Embryonic facial prominence (tissue), 1 donor: ENCODE measurements at regions not wholly inside any gene's neighbourhood (a gene's known extent, or its start where the extent isn't known, plus 50 kb on each side); places are given as distances from the start of the nearest gene placed in this dataset.
"Not testable (repeated sequence)": the region's sequence is repeated elsewhere in the genome, so short reads cannot be mapped to it uniquely, and the experiment has no call there.

Experiments used
- DNase-seq: peaks from one replicate; pipeline ENCODE4 v3.0.0-alpha.2; 2016; ENCODE audit errors: extremely low spot score

- DNase-seq, result not testable (repeated sequence)
Observed at GRCh38 chr13:87336346-87336889, 334.8 kb upstream of the SLITRK5 start.

GRCh38 chr13:87344176-87344575 lies 327.0 kb upstream of the SLITRK5 start:
- DNase-seq, result no peak

- DNase-seq, result no peak
Observed at GRCh38 chr13:87355451-87355850, 315.7 kb upstream of the SLITRK5 start.

- no peak for DNase-seq
Observed at GRCh38 chr13:87356314-87356713, 314.9 kb upstream of the SLITRK5 start.

- no peak for DNase-seq
Observed at GRCh38 chr13:87358319-87358718, 312.9 kb upstream of the SLITRK5 start.

- DNase-seq, result no peak
Observed at GRCh38 chr13:87361216-87361615, 310.0 kb upstream of the SLITRK5 start.

GRCh38 chr13:87368639-87369038 lies 302.5 kb upstream of the SLITRK5 start:
- DNase-seq, result no peak

GRCh38 chr13:87376081-87376480 lies 295.1 kb upstream of the SLITRK5 start:
- no peak for DNase-seq

GRCh38 chr13:87384099-87384498 lies 287.1 kb upstream of the SLITRK5 start:
- DNase-seq, result no peak

- DNase-seq, result no peak
Observed at GRCh38 chr13:87393358-87393757, 277.8 kb upstream of the SLITRK5 start.

- DNase-seq, result no peak
Observed at GRCh38 chr13:87398047-87398446, 273.1 kb upstream of the SLITRK5 start.

GRCh38 chr13:87403748-87404432 lies 267.3 kb upstream of the SLITRK5 start:
- DNase-seq, result no peak

GRCh38 chr13:87426742-87427141 lies 244.4 kb upstream of the SLITRK5 start:
- no peak for DNase-seq

GRCh38 chr13:87444135-87444534 lies 227.0 kb upstream of the SLITRK5 start:
- DNase-seq, result no peak

- no peak for DNase-seq
Observed at GRCh38 chr13:87452281-87452680, 218.9 kb upstream of the SLITRK5 start.

GRCh38 chr13:87453244-87453643 lies 217.9 kb upstream of the SLITRK5 start:
- no peak for DNase-seq

- no peak for DNase-seq
Observed at GRCh38 chr13:87459419-87459818, 211.8 kb upstream of the SLITRK5 start.

GRCh38 chr13:87497426-87497825 lies 173.7 kb upstream of the SLITRK5 start:
- no peak for DNase-seq

- DNase-seq, result no peak
Observed at GRCh38 chr13:87498681-87499080, 172.5 kb upstream of the SLITRK5 start.

GRCh38 chr13:87524775-87525174 lies 146.4 kb upstream of the SLITRK5 start:
- DNase-seq, result no peak

GRCh38 chr13:87533776-87534175 lies 137.4 kb upstream of the SLITRK5 start:
- DNase-seq, result no peak

- DNase-seq, result no peak
Observed at GRCh38 chr13:87535911-87536310, 135.3 kb upstream of the SLITRK5 start.

GRCh38 chr13:87536499-87536898 lies 134.7 kb upstream of the SLITRK5 start:
- DNase-seq, result no peak

- no peak for DNase-seq
Observed at GRCh38 chr13:87536899-87537298, 134.3 kb upstream of the SLITRK5 start.
